ENCODE measurements at regions not wholly inside any gene's neighbourhood (a gene's known extent, or its start where the extent isn't known, plus 50 kb on each side); places are given as distances from the start of the nearest gene placed in this dataset.

- Histone ChIP-seq H3K9ac (ENCODE audit: insufficient read depth, low read depth, low read length) (no peak overlapping the region), H4K20me1 (ENCODE audit: insufficient read depth, low read length) (no peaks in the 10 kb centered on the region), H3K4me3 (replicated peaks in 1 of 3; ENCODE audit: insufficient read depth in 1 of 3, low read depth in 2 of 3, low read length in 3 of 3) (no peak overlapping the region), H3K27me3 (ENCODE audit: control insufficient read depth in 1 of 2, insufficient read depth in 2 of 2, low read length in 2 of 2) (peaks cover 0 to 29% of the 10 kb centered on the region in 2 experiments; a peak in 3 of 5 replicates), H3K4me1 (ENCODE audit: insufficient read depth, low read length) (no peaks in the 10 kb centered on the region), H3K79me2 (ENCODE audit: insufficient read depth, low read length) (no peaks in the 10 kb centered on the region), H2AFZ (ENCODE audit: low read length) (no peak overlapping the region), H3K9me3 (ENCODE audit: low read length) (no peaks in the 10 kb centered on the region), H3K27ac (ENCODE audit: extremely low read length, insufficient read depth, low read length) (no peak overlapping the region), H3K4me2 (ENCODE audit: low read depth, low read length) (no peak overlapping the region), H3K36me3 (replicated peaks in 1 of 2; ENCODE audit: control insufficient read depth in 1 of 2, insufficient read depth in 2 of 2, low read length in 2 of 2) (no peaks in the 10 kb centered on the region)
- in situ Hi-C loops (cut with HindIII; ENCODE audit: extremely low pct_ligation_motif_present, low pct_unique_long_range_greater_than_20kb), result no loop called here
- WGBS (ENCODE audit: low lambda C conversion rate), result 59% methylated on average over 16 of the region's 21 CpGs
- FAIRE-seq (no peak), ATAC-seq (no peak), DNase-seq (ENCODE audit: low spot score) (no peak)
- no TSS peak for BruUV-seq (replicated peaks)
- ChIA-PET CTCF (ENCODE audit: low intra/inter-chr PET ratio, low total read pairs) (no interaction called here), POLR2A (no interaction called here)
- intact Hi-C loops (cut with micrococcal nuclease; ENCODE audit: unreplicated experiment), result no loop called here
- TF ChIP-seq ZNF569 (CRISPR knock-in tag; IDR thresholded peaks at IDR 0.05; ENCODE audit: borderline replicate concordance) (no peak), TOPORS (CRISPR knock-in tag; IDR thresholded peaks at IDR 0.05) (no peak), ZNF777 (CRISPR knock-in tag; IDR thresholded peaks at IDR 0.05) (no peak), PCBP2 (optimal IDR thresholded peaks at IDR 0.05; ENCODE audit: low read depth, low read length, poor library complexity, severe bottlenecking) (no peak), NR3C1 (CRISPR knock-in tag; IDR thresholded peaks at IDR 0.05) (no peak), ZSCAN5A (CRISPR knock-in tag; IDR thresholded peaks at IDR 0.05; ENCODE audit: borderline replicate concordance) (no peak), ZNF318 (CRISPR knock-in tag; IDR thresholded peaks at IDR 0.05) (no peak), ZNF335 (CRISPR knock-in tag; IDR thresholded peaks at IDR 0.05) (no peak), NFYB (CRISPR knock-in tag; IDR thresholded peaks at IDR 0.05) (no peak), ZFP62 (CRISPR knock-in tag; IDR thresholded peaks at IDR 0.05) (no peak), FOXK1 (CRISPR knock-in tag; IDR thresholded peaks at IDR 0.05; ENCODE audit: borderline replicate concordance, low read depth) (no peak), ZNF280D (CRISPR knock-in tag; IDR thresholded peaks at IDR 0.05) (no peak), SIX4 (CRISPR knock-in tag; IDR thresholded peaks at IDR 0.05) (no peak)
These were observed 73.7 kb downstream of the INSIG1 start for GRCh38 chr7:155371331-155371883.
